Thyroid gland (tissue), 4 donors: ENCODE measurements at regions not wholly inside any gene's neighbourhood (a gene's known extent, or its start where the extent isn't known, plus 50 kb on each side); places are given as distances from the start of the nearest gene placed in this dataset.

Experiments used
- POLR2A ChIP-seq, 2 donors: fragments of 450-650 bp; IDR thresholded peaks; one replicate each; pipeline ENCODE4 v1.6.1; 2017; ENCODE audit warnings: antibody characterized with exemption in 2 of 2, mild to moderate bottlenecking in 2 of 2, moderate library complexity in 1 of 2
- TF ChIP-seq, protein P1 (sequence below), 6 experiments: fragments of 200-600 bp in 3 of 6; fragments of 450-650 bp in 3 of 6; sonication (generic) in 3 of 6; IDR thresholded peaks; one replicate each; pipeline ENCODE4 v1.5.1; 2016 to 2019; ENCODE audit warnings: antibody characterized with exemption in 6 of 6, mild to moderate bottlenecking in 2 of 6, inconsistent platforms in 1 of 6, moderate library complexity in 1 of 6

DNA sequence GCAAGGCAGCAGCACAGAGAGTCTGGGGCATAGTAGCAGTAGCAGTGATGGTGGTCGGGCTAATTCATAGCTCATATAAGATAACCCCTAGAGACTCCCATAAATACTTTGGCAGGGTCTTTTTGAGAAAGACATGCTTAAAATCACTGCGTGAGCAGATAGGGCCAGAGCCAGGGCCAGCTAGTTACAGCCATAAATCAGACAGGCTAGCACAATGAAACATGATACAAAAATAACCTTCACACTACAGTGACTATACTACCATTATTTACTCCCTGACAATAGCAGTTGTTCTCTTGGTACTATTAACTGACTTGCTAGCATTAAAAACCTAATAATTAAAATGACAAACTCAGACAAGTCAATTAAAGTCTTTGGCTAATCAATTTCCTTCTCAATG, 295.9 kb downstream of the SMARCA1 start:
- no peak for TF ChIP-seq POLR2A (IDR thresholded peaks at IDR 0.05)
- TF ChIP-seq, protein P1, sequence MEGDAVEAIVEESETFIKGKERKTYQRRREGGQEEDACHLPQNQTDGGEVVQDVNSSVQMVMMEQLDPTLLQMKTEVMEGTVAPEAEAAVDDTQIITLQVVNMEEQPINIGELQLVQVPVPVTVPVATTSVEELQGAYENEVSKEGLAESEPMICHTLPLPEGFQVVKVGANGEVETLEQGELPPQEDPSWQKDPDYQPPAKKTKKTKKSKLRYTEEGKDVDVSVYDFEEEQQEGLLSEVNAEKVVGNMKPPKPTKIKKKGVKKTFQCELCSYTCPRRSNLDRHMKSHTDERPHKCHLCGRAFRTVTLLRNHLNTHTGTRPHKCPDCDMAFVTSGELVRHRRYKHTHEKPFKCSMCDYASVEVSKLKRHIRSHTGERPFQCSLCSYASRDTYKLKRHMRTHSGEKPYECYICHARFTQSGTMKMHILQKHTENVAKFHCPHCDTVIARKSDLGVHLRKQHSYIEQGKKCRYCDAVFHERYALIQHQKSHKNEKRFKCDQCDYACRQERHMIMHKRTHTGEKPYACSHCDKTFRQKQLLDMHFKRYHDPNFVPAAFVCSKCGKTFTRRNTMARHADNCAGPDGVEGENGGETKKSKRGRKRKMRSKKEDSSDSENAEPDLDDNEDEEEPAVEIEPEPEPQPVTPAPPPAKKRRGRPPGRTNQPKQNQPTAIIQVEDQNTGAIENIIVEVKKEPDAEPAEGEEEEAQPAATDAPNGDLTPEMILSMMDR (IDR thresholded peaks at IDR 0.05), result no peak
